Osteocyte (in vitro differentiated cells): ENCODE measurements at regions not wholly inside any gene's neighbourhood (a gene's known extent, or its start where the extent isn't known, plus 50 kb on each side); places are given as distances from the start of the nearest gene placed in this dataset.
"Not testable (repeated sequence)": the region's sequence is repeated elsewhere in the genome, so short reads cannot be mapped to it uniquely, and the experiment has no call there.

Experiments
- DNase-seq: peaks from one replicate; pipeline ENCODE4 v3.0.0; 2021; ENCODE audit warnings: mixed read lengths; ENCODE audit not compliant: unreplicated experiment; ENCODE audit errors: extremely low spot score
- H3K27ac Mint-ChIP-seq: one replicate; pipeline ENCODE4 v1.8.0; 2021; ENCODE audit warnings: mild to moderate bottlenecking, mixed read lengths; ENCODE audit not compliant: unreplicated experiment
- H3K27me3 Mint-ChIP-seq: one replicate; pipeline ENCODE4 v1.8.0; 2021; ENCODE audit warnings: mixed read lengths; ENCODE audit not compliant: unreplicated experiment
- H3K36me3 Mint-ChIP-seq: one replicate; pipeline ENCODE4 v1.8.0; 2021; ENCODE audit warnings: mixed read lengths; ENCODE audit not compliant: unreplicated experiment
- H3K4me1 Mint-ChIP-seq: one replicate; pipeline ENCODE4 v1.8.0; 2021; ENCODE audit warnings: mixed read lengths; ENCODE audit not compliant: unreplicated experiment
- H3K4me3 Mint-ChIP-seq: one replicate; pipeline ENCODE4 v1.8.0; 2021; ENCODE audit warnings: mild to moderate bottlenecking, moderate library complexity, mixed read lengths; ENCODE audit not compliant: unreplicated experiment
- H3K9me3 Mint-ChIP-seq: one replicate; pipeline ENCODE4 v1.8.0; 2021; ENCODE audit warnings: mixed read lengths; ENCODE audit not compliant: unreplicated experiment
- TF ChIP-seq, protein P1 (sequence below): fragments of 200-600 bp; sonication (generic); IDR thresholded peaks from 2 replicates; pipeline ENCODE4 v1.5.0; 2021; ENCODE audit warnings: antibody characterized with exemption, mild to moderate bottlenecking, moderate library complexity

DNA sequence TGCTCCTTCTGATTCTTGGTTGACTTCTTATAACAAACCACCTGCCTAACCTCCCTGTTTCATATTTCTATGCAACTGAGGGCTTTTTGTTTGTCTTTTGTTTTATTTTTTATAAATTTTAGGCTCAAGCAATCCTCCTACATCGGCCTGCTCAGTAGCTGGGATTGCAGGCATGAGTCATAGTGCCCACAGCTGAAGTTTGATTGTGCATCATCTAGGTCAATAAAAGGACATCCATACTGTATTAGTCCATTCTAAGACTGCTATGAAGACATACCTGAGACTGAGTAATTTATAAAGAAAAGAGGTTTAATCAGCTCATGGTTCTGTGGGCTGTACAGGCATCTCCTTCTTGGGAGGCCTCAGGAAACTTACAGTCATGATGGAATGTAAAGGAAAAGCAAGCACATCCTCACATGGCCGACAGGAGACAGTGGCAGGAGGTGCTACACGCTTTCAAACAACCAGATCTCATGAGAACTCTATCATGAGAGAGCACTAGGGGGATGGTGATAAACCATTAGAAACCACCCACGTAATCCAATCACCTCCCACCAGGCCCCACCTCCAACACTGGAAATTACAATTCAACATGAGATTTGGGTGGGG lies 285.0 kb downstream of the SIPA1L2 start:
- TF ChIP-seq, protein P1, sequence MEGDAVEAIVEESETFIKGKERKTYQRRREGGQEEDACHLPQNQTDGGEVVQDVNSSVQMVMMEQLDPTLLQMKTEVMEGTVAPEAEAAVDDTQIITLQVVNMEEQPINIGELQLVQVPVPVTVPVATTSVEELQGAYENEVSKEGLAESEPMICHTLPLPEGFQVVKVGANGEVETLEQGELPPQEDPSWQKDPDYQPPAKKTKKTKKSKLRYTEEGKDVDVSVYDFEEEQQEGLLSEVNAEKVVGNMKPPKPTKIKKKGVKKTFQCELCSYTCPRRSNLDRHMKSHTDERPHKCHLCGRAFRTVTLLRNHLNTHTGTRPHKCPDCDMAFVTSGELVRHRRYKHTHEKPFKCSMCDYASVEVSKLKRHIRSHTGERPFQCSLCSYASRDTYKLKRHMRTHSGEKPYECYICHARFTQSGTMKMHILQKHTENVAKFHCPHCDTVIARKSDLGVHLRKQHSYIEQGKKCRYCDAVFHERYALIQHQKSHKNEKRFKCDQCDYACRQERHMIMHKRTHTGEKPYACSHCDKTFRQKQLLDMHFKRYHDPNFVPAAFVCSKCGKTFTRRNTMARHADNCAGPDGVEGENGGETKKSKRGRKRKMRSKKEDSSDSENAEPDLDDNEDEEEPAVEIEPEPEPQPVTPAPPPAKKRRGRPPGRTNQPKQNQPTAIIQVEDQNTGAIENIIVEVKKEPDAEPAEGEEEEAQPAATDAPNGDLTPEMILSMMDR: no peak
- Mint-ChIP-seq H3K27me3 (peaks cover 8% of the 10 kb centered on the region), H3K27ac (no peak overlapping the region), H3K4me3 (no peak overlapping the region), H3K36me3 (no peaks in the 10 kb centered on the region), H3K4me1 (no peaks in the 10 kb centered on the region), H3K9me3 (peaks cover 7% of the 10 kb centered on the region)
- DNase-seq: no peak

DNA sequence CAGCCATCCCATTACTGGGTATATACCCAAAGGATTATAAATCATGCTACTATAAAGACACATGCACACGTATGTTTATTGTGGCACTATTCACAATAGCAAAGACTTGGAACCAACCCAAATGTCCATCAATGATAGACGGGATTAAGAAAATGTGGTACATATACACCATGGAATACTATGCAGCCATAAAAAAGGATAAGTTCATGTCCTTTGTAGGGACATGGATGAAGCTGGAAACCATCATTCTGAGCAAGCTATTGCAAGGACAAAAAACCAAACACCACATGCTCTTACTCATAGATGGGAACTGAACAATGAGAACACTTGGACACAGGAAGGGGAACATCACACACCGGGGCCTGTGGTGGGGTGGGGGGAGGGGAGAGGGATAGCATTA lies 285.7 kb downstream of the SIPA1L2 start:
- H3K4me1 Mint-ChIP-seq, H3K27ac Mint-ChIP-seq, H3K9me3 Mint-ChIP-seq, DNase-seq, H3K36me3 Mint-ChIP-seq, H3K4me3 Mint-ChIP-seq, H3K27me3 Mint-ChIP-seq: not testable (repeated sequence)

DNA sequence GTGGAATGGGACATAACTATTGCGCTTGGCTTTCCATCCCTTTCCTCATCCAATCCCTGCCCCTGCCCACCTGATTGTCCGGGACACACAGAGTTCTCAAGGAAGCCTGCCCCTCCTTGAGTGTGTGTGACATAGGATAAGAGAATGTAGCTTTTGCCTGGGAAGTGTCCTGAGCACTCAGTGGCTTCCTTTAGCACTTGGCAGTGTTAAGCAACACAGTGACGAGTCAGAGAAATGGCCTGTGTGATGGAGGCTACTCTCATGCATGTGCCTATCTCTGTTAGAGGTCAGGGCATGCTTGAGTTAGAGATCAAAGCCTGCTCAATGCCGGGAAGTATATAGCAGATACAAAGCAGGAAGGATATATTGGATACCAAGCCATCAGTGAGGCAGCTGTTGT lies 289.5 kb downstream of the SIPA1L2 start:
- Mint-ChIP-seq H3K4me3 (no peak overlapping the region), H3K36me3 (peaks cover 2% of the 10 kb centered on the region), H3K4me1 (no peaks in the 10 kb centered on the region), H3K27ac (no peak overlapping the region), H3K9me3 (peaks cover 3% of the 10 kb centered on the region), H3K27me3 (peaks cover 9% of the 10 kb centered on the region)
- TF ChIP-seq, protein P1: no peak
- no peak for DNase-seq

DNA sequence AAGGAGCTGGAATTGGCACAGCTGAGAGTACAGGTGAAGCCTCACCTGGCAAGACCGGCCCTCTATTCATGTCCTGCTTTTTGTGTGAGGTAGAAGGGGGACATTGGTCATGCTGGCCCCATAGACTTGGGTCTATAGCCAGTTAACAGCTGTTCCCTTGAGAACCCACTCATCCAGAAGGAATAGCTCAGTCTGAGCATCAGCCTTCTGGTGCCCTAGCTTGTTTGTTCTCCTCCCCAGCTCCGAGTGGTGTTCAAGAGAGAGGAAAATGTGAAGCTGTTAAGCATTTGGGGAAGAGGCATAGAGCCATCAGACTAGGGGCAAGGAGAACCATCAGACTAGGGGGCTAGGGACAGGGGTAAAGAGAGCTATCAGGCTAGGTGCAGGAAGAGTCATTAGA lies 290.9 kb downstream of the SIPA1L2 start:
- H3K27me3 Mint-ChIP-seq: peaks cover 9% of the 10 kb centered on the region
- no peak overlapping the region for H3K27ac Mint-ChIP-seq
- no peaks in the 10 kb centered on the region for H3K9me3 Mint-ChIP-seq
- peaks cover 2% of the 10 kb centered on the region for H3K36me3 Mint-ChIP-seq
- no peak for DNase-seq
- no peak overlapping the region for H3K4me3 Mint-ChIP-seq
- H3K4me1 Mint-ChIP-seq: no peaks in the 10 kb centered on the region
- TF ChIP-seq, protein P1: no peak

DNA sequence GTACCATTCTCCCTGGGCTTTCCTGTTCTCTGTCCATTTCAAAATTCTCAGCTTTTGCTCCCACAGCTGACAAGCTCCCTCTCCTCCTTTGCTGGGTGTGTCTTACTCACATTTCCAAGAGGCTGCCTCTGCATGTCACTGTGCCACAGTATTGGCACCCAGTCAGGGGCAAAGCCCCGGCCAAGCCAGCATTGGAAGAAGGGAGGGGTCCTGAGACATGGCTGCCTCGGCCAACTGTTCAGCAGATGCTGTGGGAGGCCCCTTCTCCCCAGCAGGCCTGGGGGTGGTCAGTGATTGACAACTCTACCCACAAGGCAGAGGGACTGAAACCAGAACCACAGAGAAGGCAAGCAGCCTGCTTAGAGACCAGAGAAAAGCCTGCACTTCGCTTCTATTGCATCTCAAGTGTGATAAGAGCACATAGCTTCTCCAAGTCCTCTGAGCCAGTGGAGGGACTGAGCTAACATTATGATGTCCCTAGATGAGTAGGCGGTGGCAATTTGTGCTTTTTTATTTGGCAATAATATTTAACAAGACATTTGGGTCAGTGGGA lies 294.1 kb downstream of the SIPA1L2 start:
- Mint-ChIP-seq H3K36me3 (peaks cover 2% of the 10 kb centered on the region), H3K4me1 (no peaks in the 10 kb centered on the region), H3K27ac (no peak overlapping the region), H3K4me3 (no peak overlapping the region), H3K9me3 (no peaks in the 10 kb centered on the region), H3K27me3 (peaks cover 15% of the 10 kb centered on the region)
- no peak for DNase-seq
- TF ChIP-seq, protein P1: no peak
